ENCODE measurements at regions not wholly inside any gene's neighbourhood (a gene's known extent, or its start where the extent isn't known, plus 50 kb on each side); places are given as distances from the start of the nearest gene placed in this dataset.
A peak's percentile ranks its signal among the peaks of the same experiment; 100 is the strongest.

GRCh38 chr22:27075028-27075678, 417.8 kb downstream of the MIAT start:
- TF ChIP-seq CTCF (IDR thresholded peaks at IDR 0.05; ENCODE audit: control extremely low read depth in 1 of 3, insufficient read depth in 1 of 3, low read depth in 1 of 3, low read length in 3 of 3) (no peak), POLR2A (IDR thresholded peaks at IDR 0.05; ENCODE audit: control extremely low read depth in 1 of 2, low read depth in 2 of 2, low read length in 2 of 2) (no peak), MAX (IDR thresholded peaks at IDR 0.05) (no peak), EZH2 (IDR thresholded peaks at IDR 0.05; ENCODE audit: low read depth, low read length, severe bottlenecking) (no peak), ATF2 (IDR thresholded peaks at IDR 0.05; ENCODE audit: low read length) (no peak), TBP (IDR thresholded peaks at IDR 0.05; ENCODE audit: low read depth, low read length) (no peak), CREB1 (IDR thresholded peaks at IDR 0.05) (peak; percentile 45; the same call in 1 of the 2 replicates), E2F6 (IDR thresholded peaks at IDR 0.05) (no peak)

Measured in H1 (cell line).